ENCODE measurements at regions not wholly inside any gene's neighbourhood (a gene's known extent, or its start where the extent isn't known, plus 50 kb on each side); places are given as distances from the start of the nearest gene placed in this dataset.
A peak's percentile ranks its signal among the peaks of the same experiment; 100 is the strongest.
"Not testable (repeated sequence)": the region's sequence is repeated elsewhere in the genome, so short reads cannot be mapped to it uniquely, and the experiment has no call there.

DNA sequence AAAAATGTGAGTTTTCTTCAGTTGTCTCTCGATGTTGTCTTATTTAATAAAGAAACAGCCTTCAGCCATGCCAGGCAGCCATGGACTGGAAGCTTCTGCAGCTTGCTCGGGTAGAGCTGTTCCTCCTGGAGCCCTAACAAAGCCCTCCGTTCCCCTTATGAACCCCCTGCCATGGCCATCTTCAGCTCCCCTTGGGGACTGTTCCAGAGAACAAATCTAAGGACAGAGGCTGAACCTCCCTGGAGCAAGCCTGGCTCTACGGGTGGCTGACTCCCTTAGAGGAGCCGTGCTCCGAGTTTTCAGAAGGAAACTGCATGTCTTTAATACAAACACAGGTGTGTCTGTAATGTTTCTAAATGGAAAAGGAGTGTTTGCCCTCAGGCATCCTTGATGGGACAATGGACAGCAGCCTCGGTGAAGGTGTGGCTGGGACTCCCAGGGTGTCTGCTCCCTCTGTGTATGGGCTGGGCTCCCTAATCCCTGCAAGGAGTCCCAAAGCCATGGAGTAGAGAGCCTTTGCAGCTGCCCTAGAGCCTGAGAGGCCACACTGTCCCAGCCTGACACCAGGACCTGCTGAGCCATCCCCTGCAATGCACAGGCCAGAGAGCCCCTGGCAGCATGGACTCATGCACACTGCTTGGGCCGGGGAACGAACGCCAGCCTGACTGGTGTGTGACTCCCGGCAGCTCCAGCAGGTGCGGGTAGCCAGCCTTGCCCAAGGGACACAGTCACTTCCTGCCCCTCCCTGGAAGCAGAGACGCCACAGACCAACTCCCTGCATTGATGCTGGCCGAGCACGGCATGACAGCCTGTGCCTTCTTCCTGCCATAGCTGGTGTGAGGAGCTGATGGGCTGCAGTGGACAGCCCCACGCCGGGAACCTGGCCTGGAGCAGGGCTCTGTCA is 381.8 kb downstream of the TCERG1L start:
- DNase-seq = no peak

DNA sequence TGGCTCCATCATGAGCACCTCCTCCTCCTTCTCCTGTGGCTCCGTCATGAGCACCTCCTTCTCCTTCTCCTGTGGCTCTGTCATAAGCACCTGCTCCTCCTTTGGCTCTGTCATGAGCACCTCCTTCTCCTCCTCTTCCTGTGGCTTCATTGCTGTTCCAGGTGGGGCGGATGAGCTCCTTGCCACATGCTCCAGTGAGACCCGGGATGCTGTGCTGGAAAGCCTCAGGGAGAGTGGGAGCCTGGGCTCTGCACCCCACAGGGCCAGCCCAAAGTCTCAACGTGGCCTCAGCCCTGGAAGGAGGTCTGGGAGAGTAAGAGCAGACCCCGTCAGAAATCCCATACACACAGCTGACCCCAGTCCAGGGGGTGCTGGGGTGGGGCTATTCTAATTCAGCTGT is 380.7 kb downstream of the TCERG1L start:
- DNase-seq = no peak

DNA sequence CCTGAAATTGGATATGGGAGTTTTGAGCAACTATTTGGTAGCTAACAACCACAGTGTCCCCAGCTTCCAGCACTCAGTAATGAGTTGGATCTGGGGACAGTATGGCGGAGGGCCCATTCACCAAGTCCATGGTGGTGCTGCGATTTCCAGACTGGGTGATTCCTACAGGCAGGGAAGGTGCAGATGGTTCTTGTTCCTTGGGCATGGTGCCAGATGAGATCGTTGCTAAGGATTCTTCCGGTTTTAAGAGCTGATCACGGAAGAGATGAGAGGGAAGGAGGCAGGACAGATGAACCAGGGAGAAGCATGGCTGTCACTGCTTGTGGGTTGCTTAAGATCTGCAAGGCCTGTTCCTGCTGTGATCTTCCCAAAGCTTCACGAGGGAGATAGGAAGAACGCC is 380.3 kb downstream of the TCERG1L start:
- no peak for DNase-seq

DNA sequence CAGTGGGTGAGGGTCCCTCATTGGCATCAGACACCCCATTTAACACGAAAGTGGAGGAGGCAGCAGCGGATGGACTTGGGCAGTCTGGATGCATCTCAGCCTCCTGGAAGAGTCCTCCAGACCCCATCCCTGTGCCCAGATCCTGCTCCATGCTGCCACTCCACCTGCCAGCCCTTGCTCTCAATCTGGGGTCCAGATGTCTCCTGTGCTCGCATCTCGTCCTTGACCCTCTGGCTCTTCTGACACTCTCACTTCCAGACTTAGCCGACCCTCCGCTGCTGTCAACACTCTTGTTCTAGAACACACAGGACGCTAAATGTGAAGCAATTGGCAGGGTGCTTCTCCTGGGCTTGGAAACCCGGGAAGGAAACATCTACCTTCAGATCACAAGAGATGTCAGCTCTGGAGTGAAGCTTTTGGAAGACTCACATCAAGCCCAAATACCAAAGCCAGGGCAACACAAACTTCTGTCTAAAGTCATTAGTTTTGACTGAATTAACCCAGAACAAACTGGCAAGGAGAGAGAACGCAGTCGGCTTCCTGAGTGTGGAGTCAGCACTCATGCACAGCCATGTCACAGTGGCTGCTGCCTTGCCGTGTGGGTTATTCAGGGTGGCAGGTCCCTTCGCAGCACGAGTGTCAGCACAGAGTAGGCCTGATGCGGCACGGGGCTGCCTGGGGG is 379.1 kb downstream of the TCERG1L start:
- DNase-seq = no peak

DNA sequence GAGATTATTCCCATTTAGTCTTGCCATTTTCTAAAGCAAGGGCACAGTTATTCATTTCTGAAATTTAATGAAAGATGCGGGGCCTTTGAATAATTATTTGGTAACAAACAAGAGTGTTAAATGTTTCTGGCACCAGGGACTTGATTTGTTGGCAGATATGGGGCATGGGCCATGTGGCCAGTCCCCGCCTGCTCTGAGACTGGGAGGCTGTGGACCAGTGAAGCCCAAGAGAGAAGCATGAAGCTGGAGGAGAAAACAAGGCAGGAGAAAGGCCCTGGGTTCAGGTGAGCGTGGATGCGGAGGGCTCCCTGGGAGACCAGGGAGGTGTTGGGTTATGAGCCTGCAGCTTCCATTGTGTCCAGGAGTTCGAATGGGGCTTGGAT is 378.5 kb downstream of the TCERG1L start:
- no peak for DNase-seq

DNA sequence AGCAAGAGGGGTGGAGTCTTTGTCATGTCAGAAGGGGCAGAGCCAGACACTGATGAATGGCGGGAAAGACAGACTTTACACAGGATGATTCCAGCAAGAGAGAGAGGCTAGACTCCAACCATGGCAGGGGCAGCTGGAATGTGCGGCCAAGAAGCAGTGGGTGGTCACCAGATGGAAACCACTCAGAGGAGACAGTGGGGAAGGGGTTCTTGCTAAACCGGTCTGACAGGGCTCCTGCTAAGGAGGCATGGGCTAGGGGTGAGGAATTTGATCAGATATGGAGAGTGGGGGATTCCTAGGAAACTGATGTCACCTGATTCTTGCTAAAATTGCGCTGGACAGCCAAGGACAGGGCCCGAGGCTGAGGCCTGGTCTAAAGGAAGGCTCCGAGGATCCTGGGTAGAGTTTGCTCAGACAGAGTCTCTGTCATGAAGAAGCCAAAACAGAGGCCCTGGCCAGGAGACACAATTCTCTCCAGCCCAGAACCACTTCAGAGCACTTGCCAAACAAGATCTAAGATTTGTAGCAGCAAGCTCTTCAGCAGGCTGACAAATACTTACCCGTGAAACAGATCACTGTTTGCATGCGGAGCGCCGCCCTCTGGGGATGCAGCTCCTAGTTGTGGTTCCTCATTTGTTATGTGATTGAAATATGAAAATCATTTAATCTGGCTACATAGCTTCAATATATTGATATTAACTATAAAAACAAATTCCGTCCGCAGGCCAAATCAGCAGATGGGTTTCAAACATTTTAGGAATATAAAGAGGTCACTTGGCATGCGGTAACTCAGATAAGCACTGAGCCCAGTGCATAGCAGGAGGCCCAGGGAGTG is 377.0 kb downstream of the TCERG1L start:
- no peak for DNase-seq

DNA sequence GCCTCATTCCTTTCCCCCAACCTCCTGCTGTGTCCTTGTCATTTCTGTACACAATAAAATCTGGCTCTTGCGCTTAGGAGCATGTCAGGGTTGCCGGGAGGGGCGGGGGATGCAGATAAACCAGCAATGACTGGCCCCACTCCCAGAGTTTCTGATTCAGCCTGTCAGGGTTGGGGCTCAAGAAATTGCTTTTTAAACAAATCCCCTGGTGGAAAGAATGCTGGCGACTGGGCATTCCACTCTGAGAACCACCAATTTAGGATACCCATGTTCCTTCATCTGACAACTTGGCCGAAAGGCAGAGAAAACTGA is 376.4 kb downstream of the TCERG1L start:
- DNase-seq = no peak

DNA sequence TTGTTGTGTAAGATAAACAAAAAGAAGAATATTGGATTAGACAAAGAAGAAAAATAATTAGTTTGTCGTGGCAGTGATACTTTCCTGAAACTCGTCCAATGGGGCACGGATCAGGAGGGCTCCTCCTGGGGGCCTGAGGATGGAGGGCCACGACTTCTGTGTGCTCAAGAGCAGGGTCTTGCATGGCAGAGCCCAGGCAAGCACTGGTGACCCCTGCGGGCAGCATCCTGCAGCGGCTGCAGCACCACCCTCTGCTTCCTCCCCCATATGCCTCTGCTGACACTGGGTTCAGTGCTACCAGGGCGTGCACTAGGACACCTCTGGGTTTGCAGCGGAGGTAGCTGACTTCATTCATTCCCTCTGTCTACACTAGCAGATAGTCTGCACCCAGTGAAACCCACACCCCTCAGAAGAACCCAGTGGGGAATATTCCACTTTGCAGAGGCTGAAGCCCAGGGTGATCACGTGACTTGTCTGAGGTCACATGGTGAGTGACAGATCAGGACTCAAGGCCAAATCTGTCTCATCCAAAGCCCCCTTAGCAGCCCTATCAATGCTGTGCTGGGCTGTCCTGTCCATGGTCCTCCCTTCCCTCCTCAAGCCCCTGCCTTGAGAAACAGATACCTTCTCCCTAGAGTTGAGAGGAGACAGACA is 375.5 kb downstream of the TCERG1L start:
- DNase-seq = no peak

DNA sequence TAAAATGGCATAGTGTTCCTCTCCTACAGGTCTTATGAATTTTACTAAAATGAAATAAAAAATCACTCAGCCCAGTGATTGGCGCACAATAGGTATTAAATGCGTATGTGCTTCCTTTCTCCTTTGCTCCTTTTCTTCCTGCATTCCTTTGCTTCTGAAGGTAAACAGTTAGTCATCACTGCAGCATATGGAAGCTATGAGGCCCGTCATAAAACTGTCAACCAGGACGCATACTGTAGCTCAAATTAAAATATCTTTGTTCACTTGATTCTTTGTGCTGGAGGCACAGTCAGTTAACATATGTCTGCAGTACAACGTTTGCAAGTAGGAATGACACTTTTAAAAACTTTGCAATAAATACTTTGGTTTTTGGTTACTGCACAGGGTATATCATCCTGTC is 374.7 kb downstream of the TCERG1L start:
- no peak for DNase-seq

DNA sequence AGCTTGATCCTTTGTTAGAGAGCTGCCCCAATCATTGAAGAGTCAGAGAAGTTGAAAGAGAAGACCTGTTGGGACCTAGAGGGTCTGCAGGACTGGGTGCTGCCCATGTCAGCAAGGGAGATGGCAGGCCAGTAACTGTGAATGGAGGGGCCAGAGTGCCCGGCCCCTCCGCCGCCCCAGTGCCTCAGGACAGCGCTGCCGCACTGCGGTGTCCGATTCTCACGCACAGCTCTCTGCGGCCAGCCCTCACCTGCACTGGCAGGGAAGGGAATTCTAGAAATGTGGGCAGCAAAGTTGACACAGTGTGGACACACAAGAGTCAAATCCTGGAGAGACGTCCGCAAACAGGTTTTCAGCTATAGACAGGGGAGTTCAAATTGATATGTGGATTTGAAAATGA is 373.5 kb downstream of the TCERG1L start:
- no peak for DNase-seq

DNA sequence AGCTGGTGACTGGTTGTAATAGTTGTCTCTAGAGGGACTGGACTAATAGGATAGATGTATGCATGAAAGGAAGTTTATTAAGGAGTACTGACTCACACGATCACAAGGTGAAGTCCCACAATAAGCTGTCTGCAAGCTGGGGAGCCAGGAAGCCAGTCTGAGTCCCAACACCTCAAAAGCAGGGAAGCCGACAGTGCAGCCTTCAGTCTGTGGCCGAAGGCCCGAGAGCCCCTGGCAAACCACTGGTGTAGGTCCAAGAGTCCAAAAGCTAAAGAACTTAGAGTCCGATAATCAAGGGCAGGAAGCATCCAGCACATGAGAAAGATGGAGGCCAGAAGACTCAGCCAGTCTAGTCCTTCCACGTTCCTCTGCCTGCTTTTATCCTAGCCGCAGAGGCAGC is 372.6 kb downstream of the TCERG1L start:
- DNase-seq = not testable (repeated sequence)

DNA sequence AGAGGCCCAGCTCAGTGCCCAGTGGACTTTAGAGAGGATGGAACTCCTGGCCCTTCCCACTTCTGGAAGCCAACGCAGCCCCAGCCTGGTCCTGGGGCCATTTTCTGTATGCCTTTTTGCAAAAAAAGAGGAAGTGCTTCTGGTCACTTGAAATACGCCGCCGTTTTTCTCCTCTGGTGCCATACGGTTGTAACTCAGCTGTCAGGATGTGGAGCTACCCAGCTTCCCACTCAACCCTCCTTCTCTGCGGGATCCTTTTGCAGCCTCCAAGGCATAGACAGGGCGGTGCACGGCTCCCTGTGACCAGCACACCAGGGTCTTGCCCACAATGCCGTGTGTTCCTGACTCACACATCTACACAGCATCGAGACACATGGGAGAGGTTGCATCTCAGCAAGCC is 369.6 kb downstream of the TCERG1L start:
- DNase-seq = peak; percentile 9

DNA sequence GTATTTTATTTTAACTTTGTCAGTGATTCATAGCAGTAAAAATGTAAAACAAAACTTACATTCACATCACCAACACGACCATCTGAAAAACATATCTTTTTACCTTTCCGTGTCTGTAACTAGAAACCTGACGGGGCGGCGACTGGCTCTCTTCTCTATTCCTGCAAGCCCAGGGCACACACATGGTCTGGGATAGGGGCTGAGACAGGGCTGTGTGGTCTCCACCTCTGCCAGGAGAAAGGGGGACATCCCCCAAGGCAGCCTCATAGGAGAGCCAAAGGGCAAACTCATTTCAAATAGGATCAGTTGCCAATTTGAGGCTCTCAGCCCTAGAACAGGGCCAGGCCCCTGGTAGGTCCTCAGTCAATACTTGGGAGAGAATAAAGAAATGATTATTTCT is 359.4 kb downstream of the TCERG1L start:
- DNase-seq = no peak

DNA sequence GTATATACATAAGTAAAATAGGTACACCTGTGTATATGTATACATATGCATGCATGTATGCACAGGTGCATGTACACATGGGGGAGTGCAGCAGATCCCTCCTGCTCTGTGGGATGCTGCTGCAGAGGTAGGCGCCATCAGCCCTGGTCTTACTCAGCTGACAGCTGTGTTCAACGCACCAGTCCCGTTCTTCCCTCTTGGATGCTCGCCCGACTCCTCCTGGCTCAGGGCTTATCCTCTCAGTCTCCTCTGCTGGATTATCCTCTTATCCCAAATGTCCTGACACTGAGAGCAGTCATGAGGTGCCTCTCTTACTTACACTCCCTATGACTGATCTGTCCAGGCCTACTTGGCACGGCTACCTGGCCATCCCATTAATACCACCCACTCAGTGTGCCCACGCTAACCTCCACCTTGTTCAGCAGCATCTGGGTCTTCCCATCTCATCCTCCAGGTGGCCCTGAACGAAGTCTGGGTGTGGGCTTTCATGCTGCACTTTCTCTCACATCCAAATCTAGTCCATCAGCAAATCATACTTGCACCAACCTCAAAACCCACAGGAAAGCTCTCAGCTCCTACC is 357.1 kb downstream of the TCERG1L start:
- DNase-seq = no peak

DNA sequence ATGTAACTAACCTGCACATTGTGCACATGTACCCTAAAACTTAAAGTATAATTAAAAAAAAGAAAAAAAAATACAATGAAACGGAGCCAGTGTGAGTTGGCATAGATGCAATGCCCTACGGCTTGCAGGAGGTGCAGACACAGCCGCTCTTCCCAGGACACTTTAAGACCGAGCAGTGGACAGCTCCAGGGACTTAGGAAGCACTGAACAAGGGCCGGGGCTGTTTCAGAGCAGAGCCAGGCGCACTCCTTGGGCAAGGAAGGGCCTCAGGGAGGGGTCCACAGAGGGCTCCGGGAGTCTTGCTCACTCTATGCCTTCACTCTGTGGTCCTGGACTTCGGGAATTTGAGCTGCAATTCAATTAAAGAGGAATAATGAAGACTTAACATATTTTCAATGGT is 355.3 kb downstream of the TCERG1L start:
- no peak for DNase-seq

DNA sequence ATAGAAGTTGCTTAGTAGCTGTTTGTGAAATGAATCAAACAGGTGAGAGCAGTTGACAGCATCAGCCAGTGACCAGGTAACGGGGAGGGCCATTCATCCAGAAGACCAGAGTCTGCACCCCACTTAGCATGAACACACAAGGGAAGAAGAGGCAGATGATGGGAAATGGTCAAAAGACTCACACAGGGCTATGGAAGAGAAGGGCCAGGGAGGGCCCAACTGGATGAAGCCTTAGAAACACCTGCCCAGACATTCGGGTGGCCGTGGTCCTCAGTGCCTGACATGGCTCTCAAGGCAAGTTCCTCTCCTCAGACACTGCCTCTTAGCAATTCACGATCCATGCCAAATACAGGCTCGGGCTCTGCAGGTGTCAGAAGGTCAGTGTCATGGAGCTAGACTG is 354.1 kb downstream of the TCERG1L start:
- DNase-seq = no peak

DNA sequence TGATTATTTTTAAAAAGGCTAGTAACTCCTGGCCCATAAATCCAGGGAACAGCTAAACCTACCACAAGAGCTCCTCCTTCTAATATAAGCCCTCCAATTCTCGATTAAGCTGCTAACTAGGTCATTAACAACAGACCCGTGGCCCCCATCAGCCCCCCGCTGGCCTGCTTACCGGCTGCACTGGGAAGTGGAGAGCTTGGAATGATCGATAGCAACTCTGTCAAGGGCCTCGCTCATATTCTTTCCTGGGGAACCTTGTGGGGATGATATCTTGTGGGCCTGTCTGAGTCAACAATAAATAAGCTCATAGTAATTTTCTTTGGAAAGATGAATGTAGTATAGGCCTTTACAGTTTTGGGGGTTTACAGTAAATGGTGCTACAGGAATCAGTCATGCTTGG is 353.5 kb downstream of the TCERG1L start:
- DNase-seq = no peak

DNA sequence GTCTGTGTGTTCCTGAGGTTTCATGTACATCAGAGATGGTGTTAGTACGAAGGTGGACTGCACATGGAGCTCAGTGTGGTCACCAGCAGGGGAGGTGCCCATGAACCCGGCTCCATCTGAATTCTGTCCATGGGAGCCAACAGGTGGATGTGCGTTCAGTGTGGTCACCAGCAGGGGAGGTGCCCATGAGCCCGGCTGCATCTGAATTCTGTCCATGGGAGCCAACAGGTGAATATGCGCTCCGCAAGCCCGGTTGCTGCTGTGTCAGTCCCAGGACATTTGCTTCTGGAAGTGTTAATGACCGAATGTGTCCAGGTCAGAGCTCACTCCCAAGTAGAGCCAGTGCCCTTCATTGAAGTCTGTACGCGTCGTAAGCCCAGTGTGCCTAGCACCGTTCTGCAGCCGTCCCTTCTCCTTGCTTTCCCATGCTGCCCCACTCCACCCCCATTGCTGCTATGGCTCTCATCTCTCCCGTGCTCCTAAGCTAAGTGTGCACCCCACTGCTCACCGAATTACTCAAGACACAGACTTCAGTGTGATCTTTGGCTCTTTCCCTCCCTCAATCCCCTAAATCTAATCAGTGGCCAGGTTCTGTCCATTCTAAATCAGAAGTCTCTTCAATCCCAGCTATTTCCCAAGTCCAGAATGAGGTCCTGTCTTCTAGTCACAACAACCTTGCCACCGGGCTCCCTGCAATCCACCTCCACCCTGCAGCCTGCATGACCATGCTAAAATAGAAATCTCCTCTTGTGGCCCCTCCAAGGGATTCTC is 352.4 kb downstream of the TCERG1L start:
- DNase-seq = no peak

DNA sequence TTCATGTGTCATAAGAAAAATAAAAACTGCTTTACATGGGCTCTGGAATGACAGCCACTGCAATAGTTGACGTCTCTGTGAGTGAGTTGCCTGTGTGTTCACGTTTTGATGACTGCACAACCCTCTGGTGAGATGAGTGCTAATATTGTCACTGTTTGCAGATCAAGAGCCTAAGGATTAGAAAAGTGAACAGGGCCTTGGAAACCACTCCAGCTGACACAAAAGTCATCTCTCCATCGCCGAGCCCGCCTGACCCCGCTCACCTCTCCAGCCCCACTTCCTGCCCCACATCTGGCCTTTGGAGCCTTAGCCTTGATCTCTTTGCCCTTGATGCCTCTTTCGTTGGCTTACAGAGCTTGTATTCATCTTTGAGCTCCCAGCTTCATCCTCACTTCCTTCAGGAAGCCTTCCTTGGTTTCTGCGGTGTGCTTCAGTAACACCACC is 351.7 kb downstream of the TCERG1L start:
- DNase-seq = no peak

DNA sequence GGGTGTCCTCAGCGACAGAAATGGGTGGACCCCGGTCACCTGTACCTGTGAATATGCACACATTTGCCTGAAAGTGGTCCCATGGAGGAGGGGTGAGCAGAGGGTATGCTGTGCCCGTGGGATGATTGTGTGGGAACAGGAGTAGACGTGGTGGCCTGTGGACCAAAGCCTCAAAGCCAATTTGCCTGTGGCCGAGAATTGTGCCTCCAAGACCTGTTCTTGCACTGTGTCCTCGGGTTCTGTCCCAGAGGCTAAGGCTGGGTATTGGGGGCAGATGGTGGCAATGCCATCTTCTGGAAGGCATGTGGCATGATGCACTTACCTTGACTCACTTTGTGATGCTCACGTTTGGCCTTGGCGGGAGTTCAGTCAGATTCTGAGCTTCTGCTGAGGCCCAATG is 351.0 kb downstream of the TCERG1L start:
- no peak for DNase-seq

DNA sequence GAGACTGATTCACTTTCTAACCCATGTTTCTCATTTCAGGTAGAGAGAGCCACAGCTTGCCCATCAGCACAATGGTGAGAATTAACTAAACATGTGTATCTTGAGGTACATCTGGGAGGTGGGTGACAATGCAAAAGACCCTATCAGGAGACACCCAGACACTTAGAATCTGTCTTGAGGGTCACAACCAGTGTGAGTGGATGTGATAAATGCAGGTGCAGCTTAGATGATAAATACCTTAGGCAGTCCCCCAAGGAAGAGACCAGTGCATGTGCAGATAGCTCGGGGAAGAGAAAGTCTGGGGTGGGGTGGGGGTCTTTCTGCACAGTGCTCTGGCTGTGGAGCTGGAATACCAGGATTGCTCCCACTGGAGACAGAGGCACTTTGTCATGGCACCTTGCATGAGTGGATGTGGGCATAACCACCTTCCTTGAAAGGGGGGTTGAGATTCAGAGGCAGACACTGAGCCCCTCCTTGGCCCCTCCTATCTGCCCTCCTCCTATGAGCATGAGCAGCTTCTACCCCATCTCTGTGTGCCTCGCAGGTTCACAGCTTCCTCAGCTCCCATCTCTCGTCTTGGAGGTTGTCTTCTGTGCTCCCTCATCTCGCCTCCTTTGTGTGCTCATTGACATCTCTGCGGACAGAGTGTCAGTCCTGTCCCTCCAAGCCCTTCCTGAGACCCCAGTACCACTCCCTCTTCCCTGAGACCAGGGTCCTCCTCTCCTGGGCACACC is 349.8 kb downstream of the TCERG1L start:
- no peak for DNase-seq
